ENCODE measurements at regions not wholly inside any gene's neighbourhood (a gene's known extent, or its start where the extent isn't known, plus 50 kb on each side); places are given as distances from the start of the nearest gene placed in this dataset.

GRCh38 chr9:107594908-107595530 lies 105.5 kb upstream of the KLF4 start:
- TF ChIP-seq POLR2A (IDR thresholded peaks at IDR 0.05; ENCODE audit: low read depth, low read length) (no peak), FOS (IDR thresholded peaks at IDR 0.05; ENCODE audit: borderline replicate concordance, insufficient read depth, low read length) (no peak), POLR2AphosphoS5 (IDR thresholded peaks at IDR 0.05; ENCODE audit: insufficient read depth, low read depth, low read length) (no peak)

Measured in endothelial cell of umbilical vein (primary cell).